GM12892 (cell line): ENCODE measurements at regions not wholly inside any gene's neighbourhood (a gene's known extent, or its start where the extent isn't known, plus 50 kb on each side); places are given as distances from the start of the nearest gene placed in this dataset.
"Not testable (repeated sequence)": the region's sequence is repeated elsewhere in the genome, so short reads cannot be mapped to it uniquely, and the experiment has no call there.

ENCODE experiments used
- DNase-seq: peaks from one replicate; pipeline ENCODE4 v3.0.0; 2011; ENCODE audit not compliant: insufficient read length
- FAIRE-seq: peaks from 2 replicates; lab custom pipeline; 2011; peaks lifted over from hg19 to GRCh38; lab: Jason Lieb, UNC
- POLR2A ChIP-seq: IDR thresholded peaks from 2 replicates; pipeline ENCODE4 v1.6.1; 2011; ENCODE audit warnings: low read depth, low read length, control low read depth
- POLR2AphosphoS5 ChIP-seq: IDR thresholded peaks from 2 replicates; pipeline ENCODE4 v1.6.1; 2011; ENCODE audit warnings: low read depth, low read length, control low read depth
- TAF1 ChIP-seq: IDR thresholded peaks from 2 replicates; pipeline ENCODE4 v1.6.1; 2011; ENCODE audit warnings: low read depth, mild to moderate bottlenecking, control low read depth, low read length, borderline replicate concordance

GRCh38 chr3:6492306-6492705 lies 368.6 kb upstream of the GRM7 start:
- TF ChIP-seq TAF1: no peak
- no peak for TF ChIP-seq POLR2AphosphoS5
- TF ChIP-seq POLR2A: no peak
- DNase-seq: no peak
- no peak for FAIRE-seq

- not testable (repeated sequence) for FAIRE-seq, DNase-seq
Observed at GRCh38 chr3:6498944-6499343, 362.0 kb upstream of the GRM7 start.

- FAIRE-seq: no peak
- no peak for DNase-seq
- TF ChIP-seq POLR2AphosphoS5 (no peak), TAF1 (no peak), POLR2A (no peak)
Observed at GRCh38 chr3:6504347-6504746, 356.6 kb upstream of the GRM7 start.

- TF ChIP-seq POLR2A (no peak), TAF1 (no peak), POLR2AphosphoS5 (no peak)
- DNase-seq (no peak), FAIRE-seq (no peak)
Observed at GRCh38 chr3:6504834-6505233, 356.1 kb upstream of the GRM7 start.

- FAIRE-seq: no peak
- no peak for DNase-seq
- TF ChIP-seq TAF1: no peak
- no peak for TF ChIP-seq POLR2A
- TF ChIP-seq POLR2AphosphoS5: no peak
Observed at GRCh38 chr3:6508410-6508759, 352.5 kb upstream of the GRM7 start.

GRCh38 chr3:6509576-6509975 lies 351.3 kb upstream of the GRM7 start:
- TF ChIP-seq TAF1 (no peak), POLR2AphosphoS5 (no peak)
- FAIRE-seq (no peak), DNase-seq (no peak)

DNA sequence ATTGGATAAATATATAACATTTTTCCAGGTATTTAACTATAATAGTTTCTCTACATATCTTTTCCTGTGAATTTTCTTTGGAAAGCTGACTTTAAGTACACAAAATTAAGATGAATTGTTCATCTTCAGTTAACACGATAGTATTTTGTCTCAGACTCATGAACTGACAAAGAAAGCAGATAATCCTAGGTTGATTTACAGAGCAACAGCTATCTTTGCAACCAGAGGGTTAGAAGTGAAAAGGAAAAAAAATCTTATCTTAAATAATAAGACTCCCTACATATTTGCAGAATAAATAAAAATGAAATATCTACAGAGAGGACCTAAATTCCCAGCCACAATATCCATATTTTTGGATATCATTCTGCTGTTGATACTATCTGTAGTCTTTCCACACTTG lies 350.2 kb upstream of the GRM7 start:
- DNase-seq (no peak), FAIRE-seq (no peak)
- no peak for TF ChIP-seq TAF1
- no peak for TF ChIP-seq POLR2A
- no peak for TF ChIP-seq POLR2AphosphoS5

DNA sequence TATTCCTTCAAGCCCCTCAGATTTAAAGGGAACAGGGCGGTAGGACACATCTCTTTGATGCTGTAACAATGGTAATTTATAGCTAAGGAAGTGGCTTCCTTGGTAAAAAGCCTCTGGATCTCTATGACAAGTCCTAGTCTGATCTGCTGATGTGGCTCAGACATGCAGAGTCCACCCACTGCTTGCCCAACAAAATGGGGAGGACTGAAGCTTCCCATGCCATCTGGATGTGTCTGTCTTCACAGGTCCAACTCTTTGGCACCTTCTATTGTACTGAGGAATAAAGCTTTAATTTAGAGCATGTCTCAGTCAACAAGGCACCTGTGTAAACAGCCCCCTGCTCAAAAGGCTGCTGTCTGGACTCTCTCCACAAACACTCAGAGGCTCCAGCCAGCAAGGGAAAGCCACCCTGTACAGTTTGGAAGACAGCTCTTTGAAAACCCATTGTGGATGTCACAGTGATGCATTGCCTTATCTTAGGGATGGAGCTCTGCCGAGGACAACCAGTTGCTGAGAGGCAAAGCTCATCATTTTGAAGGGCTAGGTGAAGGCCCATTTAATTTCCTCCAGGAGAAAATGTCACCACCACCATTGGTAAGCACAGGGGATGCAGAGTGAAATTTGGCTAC lies 348.6 kb upstream of the GRM7 start:
- DNase-seq (no peak), FAIRE-seq (no peak)
- no peak for TF ChIP-seq POLR2AphosphoS5
- no peak for TF ChIP-seq POLR2A
- no peak for TF ChIP-seq TAF1

GRCh38 chr3:6516143-6516542 lies 344.8 kb upstream of the GRM7 start:
- FAIRE-seq (no peak), DNase-seq (no peak)
- TF ChIP-seq TAF1: no peak
- no peak for TF ChIP-seq POLR2A

GRCh38 chr3:6516694-6517093 lies 344.2 kb upstream of the GRM7 start:
- no peak for DNase-seq
- FAIRE-seq: no peak
- TF ChIP-seq POLR2A: no peak
- no peak for TF ChIP-seq POLR2AphosphoS5
- no peak for TF ChIP-seq TAF1

GRCh38 chr3:6518709-6519345 lies 342.1 kb upstream of the GRM7 start:
- DNase-seq (no peak), FAIRE-seq (no peak)
- no peak for TF ChIP-seq POLR2AphosphoS5
- no peak for TF ChIP-seq TAF1
- TF ChIP-seq POLR2A: no peak

GRCh38 chr3:6521369-6522113 lies 339.4 kb upstream of the GRM7 start:
- FAIRE-seq: no peak
- DNase-seq: no peak
- TF ChIP-seq POLR2A (no peak), TAF1 (no peak), POLR2AphosphoS5 (no peak)
